ENCODE measurements at regions not wholly inside any gene's neighbourhood (a gene's known extent, or its start where the extent isn't known, plus 50 kb on each side); places are given as distances from the start of the nearest gene placed in this dataset.

DNA sequence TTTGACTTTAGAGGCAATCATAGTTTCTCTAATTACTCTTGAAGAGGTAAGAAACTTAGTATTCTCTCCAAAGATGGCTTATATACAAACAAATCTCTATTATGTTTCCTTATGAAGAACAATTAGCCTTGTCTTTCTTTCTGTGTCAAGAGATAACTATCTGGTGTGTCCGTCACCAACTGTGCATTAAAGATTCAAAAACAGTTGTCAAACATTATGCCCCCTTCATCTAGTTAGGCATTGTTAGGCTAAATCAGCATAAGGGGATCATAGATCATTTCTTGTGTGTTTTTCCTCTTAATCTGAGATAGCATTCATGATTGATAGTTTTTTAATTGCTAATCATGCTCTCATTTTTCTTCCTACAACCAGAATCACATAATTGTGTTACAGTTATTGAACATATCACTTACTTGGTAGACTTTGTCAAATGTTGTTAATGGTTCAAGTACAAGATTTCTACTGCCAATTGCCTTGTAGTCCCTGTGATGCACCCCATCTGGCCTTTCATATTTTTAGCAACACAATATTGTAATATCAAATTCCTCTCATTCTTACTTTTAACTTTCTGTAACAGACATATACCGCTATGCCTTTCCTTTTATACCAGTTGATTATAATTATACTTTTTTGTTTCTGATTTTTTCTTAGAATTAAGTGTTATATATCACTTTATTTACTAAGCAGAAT lies 612.7 kb downstream of the SLITRK6 start:
- H3K9me3 ChIP-seq (ENCODE audit: control insufficient read depth, insufficient read depth, low read depth, low read length): no peaks in the 10 kb centered on the region
- H3K4me1 ChIP-seq (ENCODE audit: control insufficient read depth, extremely low read depth, insufficient read depth, low read length): no peaks in the 10 kb centered on the region
- H3K27ac ChIP-seq (ENCODE audit: insufficient read depth, low read length): no peak overlapping the region
- H3K27me3 ChIP-seq (ENCODE audit: control insufficient read depth, insufficient read depth, low read length): no peaks in the 10 kb centered on the region
- TF ChIP-seq, protein P1, sequence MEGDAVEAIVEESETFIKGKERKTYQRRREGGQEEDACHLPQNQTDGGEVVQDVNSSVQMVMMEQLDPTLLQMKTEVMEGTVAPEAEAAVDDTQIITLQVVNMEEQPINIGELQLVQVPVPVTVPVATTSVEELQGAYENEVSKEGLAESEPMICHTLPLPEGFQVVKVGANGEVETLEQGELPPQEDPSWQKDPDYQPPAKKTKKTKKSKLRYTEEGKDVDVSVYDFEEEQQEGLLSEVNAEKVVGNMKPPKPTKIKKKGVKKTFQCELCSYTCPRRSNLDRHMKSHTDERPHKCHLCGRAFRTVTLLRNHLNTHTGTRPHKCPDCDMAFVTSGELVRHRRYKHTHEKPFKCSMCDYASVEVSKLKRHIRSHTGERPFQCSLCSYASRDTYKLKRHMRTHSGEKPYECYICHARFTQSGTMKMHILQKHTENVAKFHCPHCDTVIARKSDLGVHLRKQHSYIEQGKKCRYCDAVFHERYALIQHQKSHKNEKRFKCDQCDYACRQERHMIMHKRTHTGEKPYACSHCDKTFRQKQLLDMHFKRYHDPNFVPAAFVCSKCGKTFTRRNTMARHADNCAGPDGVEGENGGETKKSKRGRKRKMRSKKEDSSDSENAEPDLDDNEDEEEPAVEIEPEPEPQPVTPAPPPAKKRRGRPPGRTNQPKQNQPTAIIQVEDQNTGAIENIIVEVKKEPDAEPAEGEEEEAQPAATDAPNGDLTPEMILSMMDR (conservative IDR thresholded peaks at IDR 0.05 in 1 of 2, IDR thresholded peaks at IDR 0.05 in 1 of 2; ENCODE audit: low read depth in 1 of 2, low read length in 2 of 2): no peak
- no peak for TF ChIP-seq EZH2 (IDR thresholded peaks at IDR 0.05; ENCODE audit: low read length, missing control alignments)
- H3K4me3 ChIP-seq (replicated peaks in 1 of 4; ENCODE audit: control extremely low read depth in 1 of 4, insufficient read depth in 1 of 4, low read depth in 3 of 4, low read length in 4 of 4): no peak overlapping the region
- no peaks in the 10 kb centered on the region for H3K79me2 ChIP-seq (ENCODE audit: control insufficient read depth, insufficient read depth, low read length)
- H3K4me2 ChIP-seq (ENCODE audit: extremely low read depth, insufficient read depth, low read length): no peak overlapping the region
- H3K9ac ChIP-seq (ENCODE audit: insufficient read depth, low read length): no peak overlapping the region
- no peak for DNase-seq (ENCODE audit: low read depth in 2 of 2)
- no peaks in the 10 kb centered on the region for H3K36me3 ChIP-seq (ENCODE audit: control insufficient read depth, insufficient read depth, low read length)
- H4K20me1 ChIP-seq (ENCODE audit: control insufficient read depth, extremely low read depth, insufficient read depth, low read length): no peaks in the 10 kb centered on the region
- H2AFZ ChIP-seq (ENCODE audit: low read length): no peak overlapping the region

DNA sequence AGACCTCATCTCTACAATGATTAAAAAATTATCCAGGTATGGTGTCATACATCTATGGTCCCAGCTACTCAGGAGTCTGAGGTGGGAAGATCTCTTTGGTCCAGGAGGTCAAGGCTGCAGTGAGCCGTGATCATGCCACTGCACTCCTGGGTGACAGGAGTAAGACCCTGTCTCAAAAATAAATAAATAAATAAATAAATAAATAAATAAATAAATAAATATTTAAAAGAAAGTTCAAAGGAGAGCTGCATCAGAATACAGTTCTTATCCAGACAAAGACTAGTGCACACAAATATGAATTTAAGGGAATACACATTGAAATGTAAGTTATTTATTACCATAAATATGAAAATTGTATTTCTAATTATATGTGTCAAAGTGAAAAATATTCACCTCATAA lies 624.9 kb downstream of the SLITRK6 start:
- Histone ChIP-seq H3K4me3 (replicated peaks in 1 of 4; ENCODE audit: control extremely low read depth in 1 of 4, insufficient read depth in 1 of 4, low read depth in 3 of 4, low read length in 4 of 4) (no peak overlapping the region), H2AFZ (ENCODE audit: low read length) (no peak overlapping the region), H3K27ac (ENCODE audit: insufficient read depth, low read length) (no peak overlapping the region), H3K79me2 (ENCODE audit: control insufficient read depth, insufficient read depth, low read length) (no peaks in the 10 kb centered on the region), H3K9ac (ENCODE audit: insufficient read depth, low read length) (no peak overlapping the region), H3K36me3 (ENCODE audit: control insufficient read depth, insufficient read depth, low read length) (no peaks in the 10 kb centered on the region), H4K20me1 (ENCODE audit: control insufficient read depth, extremely low read depth, insufficient read depth, low read length) (no peaks in the 10 kb centered on the region), H3K9me3 (ENCODE audit: control insufficient read depth, insufficient read depth, low read depth, low read length) (no peaks in the 10 kb centered on the region), H3K4me1 (ENCODE audit: control insufficient read depth, extremely low read depth, insufficient read depth, low read length) (no peaks in the 10 kb centered on the region), H3K4me2 (ENCODE audit: extremely low read depth, insufficient read depth, low read length) (no peak overlapping the region), H3K27me3 (ENCODE audit: control insufficient read depth, insufficient read depth, low read length) (no peaks in the 10 kb centered on the region)
- no peak for TF ChIP-seq EZH2 (IDR thresholded peaks at IDR 0.05; ENCODE audit: low read length, missing control alignments)
- TF ChIP-seq, protein P1 (conservative IDR thresholded peaks at IDR 0.05 in 1 of 2, IDR thresholded peaks at IDR 0.05 in 1 of 2; ENCODE audit: low read depth in 1 of 2, low read length in 2 of 2): no peak
- DNase-seq (ENCODE audit: low read depth in 2 of 2): no peak

DNA sequence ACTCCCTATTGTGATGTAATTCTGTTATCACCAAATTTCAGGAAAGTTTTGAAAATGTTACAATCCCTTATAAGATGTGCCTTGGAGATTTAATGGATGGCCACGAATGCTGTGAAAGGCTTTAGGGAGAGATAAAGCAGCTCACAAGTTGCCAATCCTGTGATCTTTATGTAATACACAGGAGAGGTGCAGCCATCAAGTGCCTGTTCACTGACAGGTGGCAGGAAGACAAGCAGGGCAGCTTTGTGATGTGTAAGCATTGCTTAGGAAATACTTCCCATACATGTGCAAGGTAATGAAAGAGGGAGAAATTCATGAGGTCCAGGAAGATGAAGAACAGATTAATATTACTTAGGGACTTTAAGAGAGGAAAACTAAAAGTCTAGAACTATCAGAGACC lies 628.8 kb downstream of the SLITRK6 start:
- TF ChIP-seq, protein P1 (conservative IDR thresholded peaks at IDR 0.05 in 1 of 2, IDR thresholded peaks at IDR 0.05 in 1 of 2; ENCODE audit: low read depth in 1 of 2, low read length in 2 of 2): no peak
- Histone ChIP-seq H4K20me1 (ENCODE audit: control insufficient read depth, extremely low read depth, insufficient read depth, low read length) (no peaks in the 10 kb centered on the region), H3K9ac (ENCODE audit: insufficient read depth, low read length) (no peak overlapping the region), H3K9me3 (ENCODE audit: control insufficient read depth, insufficient read depth, low read depth, low read length) (no peaks in the 10 kb centered on the region), H3K4me1 (ENCODE audit: control insufficient read depth, extremely low read depth, insufficient read depth, low read length) (no peaks in the 10 kb centered on the region), H3K27me3 (ENCODE audit: control insufficient read depth, insufficient read depth, low read length) (no peaks in the 10 kb centered on the region), H3K4me3 (replicated peaks in 1 of 4; ENCODE audit: control extremely low read depth in 1 of 4, insufficient read depth in 1 of 4, low read depth in 3 of 4, low read length in 4 of 4) (no peak overlapping the region), H3K36me3 (ENCODE audit: control insufficient read depth, insufficient read depth, low read length) (no peaks in the 10 kb centered on the region), H3K79me2 (ENCODE audit: control insufficient read depth, insufficient read depth, low read length) (no peaks in the 10 kb centered on the region), H2AFZ (ENCODE audit: low read length) (no peak overlapping the region), H3K27ac (ENCODE audit: insufficient read depth, low read length) (no peak overlapping the region), H3K4me2 (ENCODE audit: extremely low read depth, insufficient read depth, low read length) (no peak overlapping the region)
- no peak for DNase-seq (ENCODE audit: low read depth in 2 of 2)
